OCI-LY3 (cell line): ENCODE measurements at regions not wholly inside any gene's neighbourhood (a gene's known extent, or its start where the extent isn't known, plus 50 kb on each side); places are given as distances from the start of the nearest gene placed in this dataset.

Experiments
- H2AFZ ChIP-seq: fragments of 200-600, 300-600 bp; shearing (Covaris generic); 2 replicates; pipeline ENCODE4 v1.6.0; 2014; ENCODE audit warnings: antibody characterized with exemption, low read depth, low read length
- H3K27ac ChIP-seq: fragments of 200-600, 300-600 bp; sonication (generic); 2 replicates; pipeline ENCODE4 v1.5.1; 2014; ENCODE audit warnings: mild to moderate bottlenecking, low read length, moderate library complexity, mixed read lengths
- H3K27me3 ChIP-seq: fragments of 200-600, 300-600 bp; sonication (generic); 2 replicates; pipeline ENCODE4 v1.6.1; 2014; ENCODE audit warnings: low read depth, low read length, mixed read lengths
- H3K36me3 ChIP-seq: fragments of 200-600, 300-600 bp; sonication (generic); replicated peaks from 2 replicates; pipeline ENCODE3; 2014; ENCODE audit warnings: low read depth, low read length, mixed read lengths
- H3K4me1 ChIP-seq: fragments of 300-600, 200-600 bp; sonication (generic); 2 replicates; pipeline ENCODE4 v1.6.1; 2014; ENCODE audit warnings: low read length, mixed read lengths
- H3K4me2 ChIP-seq: fragments of 200-600, 300-600 bp; sonication (generic); 2 replicates; pipeline ENCODE4 v1.6.1; 2014; ENCODE audit warnings: low read length, mixed read lengths
- H3K4me3 ChIP-seq: fragments of 300-600, 200-600 bp; sonication (generic); 2 replicates; pipeline ENCODE4 v1.5.1; 2014; ENCODE audit warnings: antibody characterized with exemption, mild to moderate bottlenecking, low read length, moderate library complexity
- H3K79me2 ChIP-seq: fragments of 300-600, 200-600 bp; shearing (Covaris generic); 2 replicates; pipeline ENCODE4 v1.6.1; 2014; ENCODE audit warnings: mild to moderate bottlenecking, low read length, mixed read lengths
- H3K9ac ChIP-seq: fragments of 300-600, 200-600 bp; shearing (Covaris generic); 2 replicates; pipeline ENCODE4 v1.6.0; 2014; ENCODE audit warnings: mild to moderate bottlenecking, low read length, moderate library complexity
- H3K9me3 ChIP-seq: fragments of 200-600, 300-600 bp; shearing (Covaris generic); 2 replicates; pipeline ENCODE4 v1.6.1; 2014; ENCODE audit warnings: low read length, mixed read lengths; ENCODE audit not compliant: insufficient read depth
- H4K20me1 ChIP-seq: fragments of 200-600, 300-600 bp; sonication (generic); 2 replicates; pipeline ENCODE4 v1.6.1; 2016; ENCODE audit warnings: low read length, mixed read lengths; ENCODE audit not compliant: insufficient read depth
- EZH2phosphoT487 ChIP-seq: fragments of 200-600 bp; shearing (Covaris generic); IDR thresholded peaks from 2 replicates; pipeline ENCODE4 v1.6.1; 2018; ENCODE audit warnings: antibody characterized with exemption, mixed run types, low read depth
- TF ChIP-seq, protein P1 (sequence below): fragments of 200-600, 300-600 bp; sonication (generic); IDR thresholded peaks from 2 replicates; pipeline ENCODE4 v1.5.1; 2014; ENCODE audit warnings: antibody characterized with exemption, low read length, low read depth

DNA sequence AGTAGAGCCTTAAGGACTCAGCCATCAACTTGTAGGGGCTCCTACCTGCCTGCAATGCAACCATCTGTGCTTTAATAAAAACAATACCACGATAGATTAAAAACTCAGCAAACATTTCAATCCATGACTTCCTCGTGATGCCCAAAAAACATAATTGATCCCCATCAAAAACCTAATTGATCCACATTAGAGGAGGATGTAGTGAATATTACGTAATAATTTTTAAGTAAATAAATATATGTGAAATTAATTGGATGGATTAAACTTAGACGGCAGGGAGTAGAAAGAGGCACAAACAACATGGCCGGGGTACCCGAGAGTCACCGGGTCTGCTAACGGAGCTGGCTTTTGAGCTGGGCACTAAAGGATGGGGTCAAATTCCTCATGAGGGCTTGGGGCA is 87.3 kb downstream of the ARL4C start:
- Histone ChIP-seq H3K36me3 (no peaks in the 10 kb centered on the region), H3K79me2 (no peaks in the 10 kb centered on the region), H3K4me2 (no peak overlapping the region), H2AFZ (no peak overlapping the region), H3K9ac (no peak overlapping the region), H3K27ac (no peak overlapping the region), H4K20me1 (no peaks in the 10 kb centered on the region), H3K4me1 (peaks cover 9% of the 10 kb centered on the region), H3K4me3 (no peak overlapping the region), H3K9me3 (no peaks in the 10 kb centered on the region), H3K27me3 (peaks cover under 1% of the 10 kb centered on the region; the same call in 1 of the 2 replicates)
- no peak for TF ChIP-seq EZH2phosphoT487
- TF ChIP-seq, protein P1, sequence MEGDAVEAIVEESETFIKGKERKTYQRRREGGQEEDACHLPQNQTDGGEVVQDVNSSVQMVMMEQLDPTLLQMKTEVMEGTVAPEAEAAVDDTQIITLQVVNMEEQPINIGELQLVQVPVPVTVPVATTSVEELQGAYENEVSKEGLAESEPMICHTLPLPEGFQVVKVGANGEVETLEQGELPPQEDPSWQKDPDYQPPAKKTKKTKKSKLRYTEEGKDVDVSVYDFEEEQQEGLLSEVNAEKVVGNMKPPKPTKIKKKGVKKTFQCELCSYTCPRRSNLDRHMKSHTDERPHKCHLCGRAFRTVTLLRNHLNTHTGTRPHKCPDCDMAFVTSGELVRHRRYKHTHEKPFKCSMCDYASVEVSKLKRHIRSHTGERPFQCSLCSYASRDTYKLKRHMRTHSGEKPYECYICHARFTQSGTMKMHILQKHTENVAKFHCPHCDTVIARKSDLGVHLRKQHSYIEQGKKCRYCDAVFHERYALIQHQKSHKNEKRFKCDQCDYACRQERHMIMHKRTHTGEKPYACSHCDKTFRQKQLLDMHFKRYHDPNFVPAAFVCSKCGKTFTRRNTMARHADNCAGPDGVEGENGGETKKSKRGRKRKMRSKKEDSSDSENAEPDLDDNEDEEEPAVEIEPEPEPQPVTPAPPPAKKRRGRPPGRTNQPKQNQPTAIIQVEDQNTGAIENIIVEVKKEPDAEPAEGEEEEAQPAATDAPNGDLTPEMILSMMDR = no peak

DNA sequence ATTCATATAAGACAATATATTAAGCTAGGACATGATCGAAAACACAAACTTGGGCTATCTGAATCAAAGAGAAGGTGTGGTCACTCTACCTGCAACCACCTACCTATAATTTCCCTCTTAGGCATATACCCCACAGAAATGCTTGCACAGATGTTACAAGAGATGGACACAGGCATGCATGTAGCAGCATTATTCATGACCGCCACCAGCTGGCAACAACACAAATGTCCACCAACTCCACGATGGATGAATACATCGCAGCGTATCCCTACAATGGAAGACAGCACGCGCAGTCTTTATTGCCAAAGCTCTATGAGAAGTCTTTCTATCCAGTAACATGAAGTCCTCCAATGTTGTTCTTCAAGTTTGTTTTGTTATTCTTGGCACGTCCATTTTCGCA is 90.8 kb downstream of the ARL4C start:
- no peaks in the 10 kb centered on the region for H3K27me3 ChIP-seq
- no peak overlapping the region for H3K4me2 ChIP-seq
- H4K20me1 ChIP-seq = no peaks in the 10 kb centered on the region
- H3K9me3 ChIP-seq = no peaks in the 10 kb centered on the region
- no peak overlapping the region for H3K27ac ChIP-seq
- H3K9ac ChIP-seq = no peak overlapping the region
- H3K36me3 ChIP-seq = no peaks in the 10 kb centered on the region
- no peaks in the 10 kb centered on the region for H3K79me2 ChIP-seq
- no peak overlapping the region for H2AFZ ChIP-seq
- no peaks in the 10 kb centered on the region for H3K4me1 ChIP-seq
- H3K4me3 ChIP-seq = no peak overlapping the region
- TF ChIP-seq, protein P1 = no peak
- TF ChIP-seq EZH2phosphoT487 = no peak

DNA sequence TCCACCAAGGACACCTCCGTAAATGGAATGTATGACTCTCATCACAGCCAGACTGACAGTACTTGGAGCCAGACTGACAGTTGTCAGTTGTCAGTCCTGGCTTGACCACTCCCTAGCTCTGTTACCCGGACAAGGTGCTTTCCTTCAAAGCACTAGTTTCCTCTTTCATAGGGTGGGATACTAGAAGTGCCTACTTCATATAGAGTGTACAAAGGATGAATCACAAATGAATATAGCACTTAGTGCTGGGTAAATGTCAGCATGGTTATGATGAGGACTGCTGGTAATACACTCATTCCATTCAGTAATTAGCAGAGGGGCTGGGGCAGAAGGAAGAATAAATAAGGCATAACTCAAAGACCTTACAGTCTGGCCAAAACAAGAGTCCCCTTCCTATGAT is 91.4 kb downstream of the ARL4C start:
- no peaks in the 10 kb centered on the region for H3K79me2 ChIP-seq
- H3K4me1 ChIP-seq = no peaks in the 10 kb centered on the region
- H3K27ac ChIP-seq = no peak overlapping the region
- no peak overlapping the region for H3K4me3 ChIP-seq
- H4K20me1 ChIP-seq = no peaks in the 10 kb centered on the region
- no peak overlapping the region for H3K9ac ChIP-seq
- no peaks in the 10 kb centered on the region for H3K27me3 ChIP-seq
- no peak overlapping the region for H2AFZ ChIP-seq
- H3K9me3 ChIP-seq = no peaks in the 10 kb centered on the region
- H3K36me3 ChIP-seq = no peaks in the 10 kb centered on the region
- no peak overlapping the region for H3K4me2 ChIP-seq
- no peak for TF ChIP-seq EZH2phosphoT487
- TF ChIP-seq, protein P1 = no peak

DNA sequence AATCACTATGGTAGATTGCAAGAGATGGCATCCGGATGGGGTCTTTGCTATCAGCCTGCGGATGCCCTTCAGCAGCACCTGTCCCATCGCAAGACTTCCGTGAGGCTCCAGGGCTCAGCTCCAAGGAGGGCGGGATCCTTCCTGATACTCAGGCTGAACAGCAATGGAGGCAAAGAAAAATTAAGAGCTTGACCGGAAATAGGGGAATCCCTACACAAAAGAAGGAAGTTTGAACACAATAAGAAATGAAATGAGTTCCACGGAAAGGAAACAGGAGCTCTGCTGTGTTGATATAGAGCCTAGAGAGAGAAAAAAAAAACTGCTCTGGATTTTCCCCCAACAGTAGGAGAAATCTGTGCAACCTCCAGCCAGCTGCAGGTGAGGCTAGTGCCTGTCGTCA is 91.9 kb downstream of the ARL4C start:
- no peaks in the 10 kb centered on the region for H3K79me2 ChIP-seq

More for the DNA sequence above, 91.9 kb downstream of the ARL4C start:
- H2AFZ ChIP-seq = no peak overlapping the region
- H3K27me3 ChIP-seq = no peaks in the 10 kb centered on the region
- H3K4me1 ChIP-seq = no peaks in the 10 kb centered on the region
- no peak overlapping the region for H3K4me2 ChIP-seq
- H3K4me3 ChIP-seq = no peak overlapping the region
- H3K36me3 ChIP-seq = no peaks in the 10 kb centered on the region
- H4K20me1 ChIP-seq = no peaks in the 10 kb centered on the region
- H3K9ac ChIP-seq = no peak overlapping the region
- no peak overlapping the region for H3K27ac ChIP-seq
- H3K9me3 ChIP-seq = no peaks in the 10 kb centered on the region
- TF ChIP-seq, protein P1 = no peak
- no peak for TF ChIP-seq EZH2phosphoT487
